NCI-H524 (cell line): ENCODE measurements at regions not wholly inside any gene's neighbourhood (a gene's known extent, or its start where the extent isn't known, plus 50 kb on each side); places are given as distances from the start of the nearest gene placed in this dataset.

Experiments
- DNase-seq, 2 experiments: peaks; one replicate each; lab custom pipeline; 2025; lab: John Stamatoyannopoulos, UW

- DNase-seq, result no peak
These were observed 325.6 kb downstream of the DEPDC1B start for GRCh38 chr5:60374409-60374808.

- no peak for DNase-seq
These were observed 327.2 kb downstream of the DEPDC1B start for GRCh38 chr5:60372786-60373185.

GRCh38 chr5:60371065-60371464 is 328.9 kb downstream of the DEPDC1B start:
- DNase-seq, result no peak

- DNase-seq, result no peak
These were observed 329.5 kb downstream of the DEPDC1B start for GRCh38 chr5:60370508-60370907.

GRCh38 chr5:60369391-60369790 is 330.6 kb downstream of the DEPDC1B start:
- no peak for DNase-seq

GRCh38 chr5:60368100-60368499 is 331.9 kb downstream of the DEPDC1B start:
- no peak for DNase-seq

- DNase-seq, result no peak
These were observed 333.5 kb downstream of the DEPDC1B start for GRCh38 chr5:60366489-60366888.

- no peak for DNase-seq
These were observed 335.0 kb downstream of the DEPDC1B start for GRCh38 chr5:60365001-60365400.

GRCh38 chr5:60362158-60362557 is 337.8 kb downstream of the DEPDC1B start:
- DNase-seq, result no peak

- no peak for DNase-seq
These were observed 339.6 kb downstream of the DEPDC1B start for GRCh38 chr5:60360355-60360754.

- no peak for DNase-seq
These were observed 342.7 kb downstream of the DEPDC1B start for GRCh38 chr5:60357302-60357701.

GRCh38 chr5:60356745-60357144 is 343.2 kb downstream of the DEPDC1B start:
- DNase-seq, result no peak

- no peak for DNase-seq
These were observed 344.8 kb downstream of the DEPDC1B start for GRCh38 chr5:60355181-60355580.

- peak in 1 of 2 experiments; percentile 24 for DNase-seq
These were observed 345.7 kb downstream of the DEPDC1B start for GRCh38 chr5:60354311-60354710.

- no peak for DNase-seq
These were observed 346.9 kb downstream of the DEPDC1B start for GRCh38 chr5:60352992-60353599.

GRCh38 chr5:60350794-60351193 is 349.2 kb downstream of the DEPDC1B start:
- DNase-seq, result peak in 1 of 2 experiments; percentile 71

- peak; percentile 83 to 96 for DNase-seq
These were observed 350.0 kb downstream of the DEPDC1B start for GRCh38 chr5:60349891-60350415.

GRCh38 chr5:60346393-60346792 is 353.6 kb downstream of the DEPDC1B start:
- DNase-seq, result no peak

GRCh38 chr5:60343102-60343501 is 356.9 kb downstream of the DEPDC1B start:
- no peak for DNase-seq

GRCh38 chr5:60340965-60341471 is 358.9 kb downstream of the DEPDC1B start:
- DNase-seq, result no peak

- DNase-seq, result no peak
These were observed 359.6 kb downstream of the DEPDC1B start for GRCh38 chr5:60340326-60340725.

- no peak for DNase-seq
These were observed 360.2 kb downstream of the DEPDC1B start for GRCh38 chr5:60339691-60340201.

- DNase-seq, result no peak
These were observed 361.1 kb downstream of the DEPDC1B start for GRCh38 chr5:60338846-60339245.

GRCh38 chr5:60336491-60336890 is 363.5 kb downstream of the DEPDC1B start:
- no peak for DNase-seq
